HL-60 (cell line): ENCODE measurements at regions not wholly inside any gene's neighbourhood (a gene's known extent, or its start where the extent isn't known, plus 50 kb on each side); places are given as distances from the start of the nearest gene placed in this dataset.
"Not testable (repeated sequence)": the region's sequence is repeated elsewhere in the genome, so short reads cannot be mapped to it uniquely, and the experiment has no call there.

Experiments
- CTCF ChIP-seq: IDR thresholded peaks from one replicate; pipeline ENCODE4 v1.5.1; 2011; ENCODE audit warnings: low read length, control low read depth, inconsistent platforms; ENCODE audit not compliant: insufficient read depth
- GABPA ChIP-seq: IDR thresholded peaks from 2 replicates; pipeline ENCODE4 v1.6.1; 2012; ENCODE audit warnings: low read depth
- POLR2AphosphoS5 ChIP-seq: IDR thresholded peaks from 2 replicates; pipeline ENCODE4 v1.6.1; 2012; ENCODE audit warnings: low read depth
- REST ChIP-seq: IDR thresholded peaks from 2 replicates; pipeline ENCODE4 v1.6.1; 2012; ENCODE audit warnings: low read depth; ENCODE audit not compliant: insufficient replicate concordance

- TF ChIP-seq CTCF, POLR2AphosphoS5, REST, GABPA: not testable (repeated sequence)
These were observed 863.8 kb upstream of the WWC1 start for GRCh38 chr5:167427641-167428040.
